Heart left ventricle (tissue), 16 donors: ENCODE measurements at regions not wholly inside any gene's neighbourhood (a gene's known extent, or its start where the extent isn't known, plus 50 kb on each side); places are given as distances from the start of the nearest gene placed in this dataset.
A peak's percentile ranks its signal among the peaks of the same experiment; 100 is the strongest.

Experiments used
- ATAC-seq, 4 donors: fragments of 200-7000 bp; cut with Tn5 transposase; one replicate each; pipeline ENCODE4 v1.9.1; 2020 to 2022; ENCODE audit warnings: moderate library complexity in 4 of 4, mild to moderate bottlenecking in 3 of 4, moderate number of reproducible peaks in 1 of 4
- DNase-seq, 5 donors: peaks; one replicate each; pipeline ENCODE4 v3.0.0-alpha.2; 2020
- H3K27ac ChIP-seq, 12 donors: fragments of 200-600 bp; sonication (generic) in 4 of 12; one replicate each; pipeline versions ENCODE4 v1.5.0 to v1.8.0; 2016 to 2022; ENCODE audit warnings: mild to moderate bottlenecking in 2 of 12
- H3K27me3 ChIP-seq, 9 donors: fragments of 200-600 bp; sonication (generic) in 2 of 9; one replicate each; pipeline versions ENCODE4 v1.5.1 to v1.8.0; 2016 to 2022; ENCODE audit warnings: mild to moderate bottlenecking in 3 of 9
- H3K36me3 ChIP-seq, 9 donors: fragments of 200-600 bp; sonication (generic) in 2 of 9; one replicate each; pipeline versions ENCODE4 v1.5.0 to v1.8.0; 2018 to 2022; ENCODE audit warnings: mild to moderate bottlenecking in 2 of 9
- H3K4me1 ChIP-seq, 12 donors: fragments of 200-600 bp; sonication (generic) in 4 of 12; one replicate each; pipeline versions ENCODE4 v1.5.0 to v1.8.0; 2016 to 2022; ENCODE audit warnings: mild to moderate bottlenecking in 3 of 12
- H3K4me3 ChIP-seq, 12 donors: fragments of 200-600 bp; sonication (generic) in 4 of 12; one replicate each; pipeline versions ENCODE4 v1.5.0 to v1.8.0; 2017 to 2022; ENCODE audit warnings: mild to moderate bottlenecking in 9 of 12, moderate library complexity in 4 of 12
- H3K9me3 ChIP-seq, 12 donors: fragments of 200-600 bp; sonication (generic) in 4 of 12; one replicate each; pipeline versions ENCODE4 v1.5.0 to v1.8.0; 2016 to 2022; ENCODE audit warnings: mild to moderate bottlenecking in 1 of 12
- POLR2A ChIP-seq, 2 donors: fragments of 450-650 bp; IDR thresholded peaks; one replicate each; pipeline ENCODE4 v1.6.1; 2017; ENCODE audit warnings: antibody characterized with exemption in 2 of 2, mild to moderate bottlenecking in 2 of 2, moderate library complexity in 2 of 2
- WGBS, 4 donors: extraction: QIAGEN DNeasy Blood & Tissue Kit in 2 of 4; methylation state at CpG; one replicate each; pipeline versions ENCODE4 v1.1.5 to v1.1.7; 2013 to 2018; 5-methylcytosine and 5-hydroxymethylcytosine counted together
- intact Hi-C, 10 donors: fragments of 100-400 bp; cut with DNase I; formaldehyde crosslinking; loops; one replicate each; pipeline versions ENCODE4 v1.11.1 to v1.14.2; 2022
- TF ChIP-seq, protein P1 (sequence below), 12 donors: fragments of 200-600 bp; sonication (generic) in 4 of 12; IDR thresholded peaks; one replicate each; pipeline versions ENCODE4 v1.5.0 to v1.8.0; 2018 to 2022; ENCODE audit warnings: antibody characterized with exemption in 12 of 12, mild to moderate bottlenecking in 5 of 12
- donor health status: ischemic (EF 13 %, LVEDD 7.1; RV severe dilation, severe dysfunction).
- donor health status: healthy with polysubstance abuse.
- donor health status: DM: no; HTN: yes; CAD: no.
- donor health status: DM: no; HTN: no; CAD: no.
- donor health status: ischemic (EF 25% LVEDD 6.9; RV normal size, moderate dysfunction).
- donor health status: ischemic (EF 25% LVEDD 5.7; RV mildly dilated, moderate dysfunction).
- donor health status: healthy.
- donor health status: DM: yes; HTN: yes; CAD: no.
- donor health status: ischemic (EF 35%, LVEDD 5.7; RV mildly dilated, moderate dysfunction).
- donor health status: nonischemic (EF 11% LVEDD 7.7; RV severe dilation, severe dysfunction).
- donor health status: DM: yes; HTN: yes; CAD: no.
- donor health status: PGD.
- donor health status: ischemic (EF 29% LVEDD 5.4; RV normal size, mild dysfunction).
- donor health status: nonischemic (EF 23%, LVEDD 6.1; RV moderate dilation, normal function).

DNA sequence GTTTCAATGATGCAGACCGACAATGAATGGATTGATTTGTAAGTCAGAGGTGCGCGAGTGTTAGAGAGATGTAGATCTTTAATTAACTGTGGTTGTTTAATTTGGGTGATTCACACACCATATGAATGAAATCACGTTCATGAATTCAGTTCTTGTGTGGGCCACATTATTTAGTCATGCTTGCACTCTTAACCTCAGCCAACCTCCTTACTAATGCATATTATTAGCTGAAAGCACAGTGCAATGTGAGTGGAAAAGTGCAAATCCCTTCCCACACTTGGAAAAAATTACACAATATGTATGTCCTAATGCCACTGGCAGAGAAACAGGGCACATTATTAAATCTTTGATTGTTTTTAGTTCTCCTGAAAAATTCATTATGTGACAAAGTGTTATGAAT lies 512.5 kb downstream of the BCKDHB start:
- TF ChIP-seq POLR2A (IDR thresholded peaks at IDR 0.05), result no peak
- TF ChIP-seq, protein P1, sequence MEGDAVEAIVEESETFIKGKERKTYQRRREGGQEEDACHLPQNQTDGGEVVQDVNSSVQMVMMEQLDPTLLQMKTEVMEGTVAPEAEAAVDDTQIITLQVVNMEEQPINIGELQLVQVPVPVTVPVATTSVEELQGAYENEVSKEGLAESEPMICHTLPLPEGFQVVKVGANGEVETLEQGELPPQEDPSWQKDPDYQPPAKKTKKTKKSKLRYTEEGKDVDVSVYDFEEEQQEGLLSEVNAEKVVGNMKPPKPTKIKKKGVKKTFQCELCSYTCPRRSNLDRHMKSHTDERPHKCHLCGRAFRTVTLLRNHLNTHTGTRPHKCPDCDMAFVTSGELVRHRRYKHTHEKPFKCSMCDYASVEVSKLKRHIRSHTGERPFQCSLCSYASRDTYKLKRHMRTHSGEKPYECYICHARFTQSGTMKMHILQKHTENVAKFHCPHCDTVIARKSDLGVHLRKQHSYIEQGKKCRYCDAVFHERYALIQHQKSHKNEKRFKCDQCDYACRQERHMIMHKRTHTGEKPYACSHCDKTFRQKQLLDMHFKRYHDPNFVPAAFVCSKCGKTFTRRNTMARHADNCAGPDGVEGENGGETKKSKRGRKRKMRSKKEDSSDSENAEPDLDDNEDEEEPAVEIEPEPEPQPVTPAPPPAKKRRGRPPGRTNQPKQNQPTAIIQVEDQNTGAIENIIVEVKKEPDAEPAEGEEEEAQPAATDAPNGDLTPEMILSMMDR (IDR thresholded peaks at IDR 0.05), result no peak
- Histone ChIP-seq H3K9me3 (peaks cover 0 to 12% (median under 1%) of the 10 kb centered on the region in 12 donors), H3K27me3 (no peaks in the 10 kb centered on the region), H3K4me1 (peaks cover 0 to 7% (median 0%) of the 10 kb centered on the region in 12 donors), H3K4me3 (no peak overlapping the region), H3K27ac (no peak overlapping the region), H3K36me3 (no peaks in the 10 kb centered on the region)
- DNase-seq (no peak), ATAC-seq (no peak)
- intact Hi-C loops, result no loop called here
- 79 to 84% (median 82%) methylated on average over 4 of the region's 4 CpGs for WGBS, 4 donors

- DNase-seq (no peak), ATAC-seq (no peak)
- no peaks in the 10 kb centered on the region for H3K27me3 ChIP-seq
- no peak overlapping the region for H3K4me3 ChIP-seq
- peaks cover 0 to 25% (median 7%) of the 10 kb centered on the region in 12 donors for H3K4me1 ChIP-seq
- H3K36me3 ChIP-seq, result no peaks in the 10 kb centered on the region
- no peak for TF ChIP-seq POLR2A (IDR thresholded peaks at IDR 0.05)
- TF ChIP-seq, protein P1 (IDR thresholded peaks at IDR 0.05), result no peak
- WGBS, 4 donors, result 62 to 86% (median 77%) methylated on average over 1 of the region's 1 CpG
- H3K9me3 ChIP-seq, result peaks cover 0 to 13% (median 3%) of the 10 kb centered on the region in 12 donors
- no peak overlapping the region for H3K27ac ChIP-seq
- intact Hi-C loops, result no loop called here
Observed at GRCh38 chr6:80610846-80611245, 504.4 kb downstream of the BCKDHB start.

DNA sequence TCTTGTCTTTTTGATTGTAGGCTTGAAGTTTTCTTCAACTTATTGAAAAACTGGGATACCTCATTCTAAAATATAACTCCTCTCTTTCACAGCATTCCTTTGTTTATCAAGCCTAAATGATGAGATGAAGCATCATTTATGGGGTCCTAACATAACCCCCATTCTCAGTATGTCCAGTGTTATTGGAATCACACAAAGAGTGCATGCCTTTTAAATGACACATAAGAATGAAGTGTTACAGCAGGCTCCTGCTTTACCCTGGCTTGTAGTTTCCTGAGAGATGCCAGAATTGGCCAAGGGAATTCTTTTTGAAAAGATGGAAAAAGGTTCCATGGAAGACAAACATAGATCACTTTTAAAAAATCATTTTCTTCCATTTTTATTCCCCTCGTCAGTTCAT lies 502.4 kb downstream of the BCKDHB start:
- Histone ChIP-seq H3K36me3 (no peaks in the 10 kb centered on the region), H3K9me3 (peaks cover 0 to 9% (median 2%) of the 10 kb centered on the region in 12 donors), H3K4me3 (no peak overlapping the region), H3K4me1 (peaks cover 0 to 25% (median 7%) of the 10 kb centered on the region in 12 donors), H3K27me3 (no peaks in the 10 kb centered on the region), H3K27ac (peak overlapping the region in 1 of 12 donors; percentile 59)
- TF ChIP-seq POLR2A (IDR thresholded peaks at IDR 0.05), result no peak
- TF ChIP-seq, protein P1 (IDR thresholded peaks at IDR 0.05), result no peak
- intact Hi-C loops, result loop anchor here in 7 of 10 donors (5.0 to 10.0 kb wide), 4 partner anchors 394 to 1566 kb away; partner anchors contain the start of gene TENT5A (in 5 of the 7)
- WGBS, 4 donors, result 85 to 95% (median 90%) methylated on average over 1 of the region's 1 CpG
- no peak for DNase-seq
- ATAC-seq, result no peak

GRCh38 chr6:80607811-80608391 lies 501.4 kb downstream of the BCKDHB start:
- 43 to 47% (median 45%) methylated on average over 4 of the region's 4 CpGs for WGBS, 4 donors
- H3K9me3 ChIP-seq, result peaks cover 0 to under 1% (median 0%) of the 10 kb centered on the region in 12 donors
- H3K27me3 ChIP-seq, result no peaks in the 10 kb centered on the region
- no peak for TF ChIP-seq POLR2A (IDR thresholded peaks at IDR 0.05)
- TF ChIP-seq, protein P1 (IDR thresholded peaks at IDR 0.05), result no peak
- peak in 1 of 5 donors; percentile 31 for DNase-seq
- no peaks in the 10 kb centered on the region for H3K36me3 ChIP-seq
- peak overlapping the region in 11 of 12 donors; percentile 23 to 71 (median 56) for H3K27ac ChIP-seq
- H3K4me1 ChIP-seq, result peaks cover 0 to 25% (median 7%) of the 10 kb centered on the region in 12 donors
- intact Hi-C loops, result loop anchor here in 7 of 10 donors (2.0 to 10.0 kb wide), 5 partner anchors 393 to 1567 kb away; partner anchors contain the start of gene TENT5A (in 6 of the 7)
- no peak overlapping the region for H3K4me3 ChIP-seq
- peak; percentile 84 to 94 (median 93) for ATAC-seq
